HCT116 (cell line): ENCODE measurements at regions not wholly inside any gene's neighbourhood (a gene's known extent, or its start where the extent isn't known, plus 50 kb on each side); places are given as distances from the start of the nearest gene placed in this dataset.

Experiments
- ATAC-seq: fragments of 200-7000 bp; cut with Tn5 transposase; 2 replicates; pipeline ENCODE4 v1.9.1; 2020; ENCODE audit warnings: mild to moderate bottlenecking, moderate library complexity
- BruUV-seq: library from RNA; stranded (reverse); fragments of 400-500 nt; replicated peaks from 2 replicates; lab custom pipeline; 2021; lab: Mats Ljungman, UMichigan
- CTCF ChIA-PET: fragments of 300-600 bp; sonication (Branson Sonifier 250); formaldehyde crosslinking; loops from one replicate; lab custom pipeline; 2021; ENCODE audit warnings: antibody characterized with exemption; lab: Charles Lee
- POLR2A ChIA-PET: fragments of 300-600, 350-600 bp; sonication (Branson Sonifier 250); formaldehyde crosslinking; loops from one replicate; lab custom pipeline; 2021; ENCODE audit warnings: antibody characterized with exemption; lab: Charles Lee
- RAD21 ChIA-PET, 2 experiments: fragments of 300-600 bp; sonication (Branson Sonifier 250); formaldehyde crosslinking; loops; one replicate each; lab custom pipeline; 2023; ENCODE audit warnings: low total read pairs in 2 of 2; ENCODE audit not compliant: uncharacterized antibody in 2 of 2, unreplicated experiment in 2 of 2, low non-redundant PET in 1 of 2; lab: Charles Lee
- DNase-seq: peaks from one replicate; pipeline ENCODE4 v3.0.0-alpha.2; 2010; ENCODE audit warnings: low read depth, low spot score
- H2AFZ ChIP-seq: fragments of 200-600 bp; shearing (Covaris generic), sonication (generic); 2 replicates; pipeline ENCODE4 v1.6.1; 2017; ENCODE audit warnings: low read depth, mixed run types, mixed read lengths, antibody characterized with exemption, low read length; ENCODE audit not compliant: poor library complexity, severe bottlenecking
- H3K27ac ChIP-seq: 2 replicates; pipeline ENCODE4 v1.5.1; 2012; ENCODE audit warnings: low read depth, low read length
- H3K27me3 ChIP-seq: fragments of 200-600 bp; sonication (generic); 2 replicates; pipeline ENCODE4 v1.6.1; 2016; ENCODE audit warnings: mixed run types, low read length, mixed read lengths; ENCODE audit not compliant: insufficient read depth
- H3K36me3 ChIP-seq, 2 experiments: fragments of 200-500 bp in 1 of 2; fragments of 200-600 bp in 1 of 2; sonication (Bioruptor generic) in 1 of 2; sonication (generic) in 1 of 2; 2 replicates each; pipeline versions ENCODE4 v1.5.1 to v1.6.1; 2014 to 2016; ENCODE audit warnings: low read length in 2 of 2, inconsistent platforms in 1 of 2, mixed read lengths in 1 of 2, mixed run types in 1 of 2; ENCODE audit not compliant: insufficient read depth in 2 of 2, control insufficient read depth in 1 of 2
- H3K4me1 ChIP-seq, 2 experiments: fragments of 200-600 bp in 1 of 2; sonication (generic) in 1 of 2; 2 replicates each; pipeline versions ENCODE4 v1.5.1 to v1.6.1; 2012 to 2017; ENCODE audit warnings: low read length in 2 of 2, inconsistent platforms in 1 of 2, mild to moderate bottlenecking in 1 of 2, mixed read lengths in 1 of 2, mixed run types in 1 of 2, moderate library complexity in 1 of 2; ENCODE audit not compliant: insufficient read depth in 2 of 2, control insufficient read depth in 1 of 2
- H3K4me2 ChIP-seq: fragments of 200-600 bp; sonication (generic); 2 replicates; pipeline ENCODE4 v1.6.1; 2017; ENCODE audit warnings: mixed run types, low read length, mixed read lengths
- H3K4me3 ChIP-seq, 2 experiments: fragments of 200-600 bp in 1 of 2; sonication (generic) in 1 of 2; replicated peaks in 1 of 2; 2 replicates each; pipeline ENCODE4 v1.5.1; 2011 to 2016; ENCODE audit warnings: low read length in 2 of 2, control low read depth in 1 of 2, low read depth in 1 of 2, mild to moderate bottlenecking in 1 of 2, mixed read lengths in 1 of 2, mixed run types in 1 of 2
- H3K79me2 ChIP-seq: fragments of 200-600 bp; sonication (generic); 2 replicates; pipeline ENCODE4 v1.6.1; 2017; ENCODE audit warnings: mild to moderate bottlenecking, mixed run types, low read length, moderate library complexity, mixed read lengths; ENCODE audit not compliant: insufficient read depth
- H3K9ac ChIP-seq: fragments of 200-600 bp; sonication (generic); 2 replicates; pipeline ENCODE4 v1.6.1; 2016; ENCODE audit warnings: low read length, mixed read lengths
- H3K9me2 ChIP-seq: fragments of 200-600 bp; sonication (generic), shearing (Covaris generic); 2 replicates; pipeline ENCODE4 v1.6.1; 2017; ENCODE audit warnings: mixed run types, mild to moderate bottlenecking, moderate library complexity; ENCODE audit not compliant: insufficient read depth
- H3K9me3 ChIP-seq, 2 experiments: fragments of 200-500 bp in 1 of 2; fragments of 200-600 bp in 1 of 2; sonication (Bioruptor generic) in 1 of 2; sonication (generic) in 1 of 2; 2 replicates each; pipeline ENCODE4 v1.6.1; 2014 to 2017; ENCODE audit warnings: low read length in 2 of 2, mixed read lengths in 2 of 2, inconsistent platforms in 1 of 2, low read depth in 1 of 2, mild to moderate bottlenecking in 1 of 2, mixed run types in 1 of 2, moderate library complexity in 1 of 2; ENCODE audit not compliant: control insufficient read depth in 1 of 2, insufficient read depth in 1 of 2
- H4K20me1 ChIP-seq: fragments of 200-600 bp; sonication (generic), shearing (Covaris generic); 2 replicates; pipeline ENCODE4 v1.6.1; 2017; ENCODE audit warnings: mixed run types, mild to moderate bottlenecking, moderate library complexity; ENCODE audit not compliant: insufficient read depth
- ATF3 ChIP-seq: IDR thresholded peaks from 2 replicates; pipeline ENCODE4 v1.6.1; 2012
- CEBPB ChIP-seq: IDR thresholded peaks from 2 replicates; pipeline ENCODE4 v1.6.1; 2012; ENCODE audit warnings: low read depth
- CTCF ChIP-seq, 3 experiments: fragments of 200-600 bp in 1 of 3; sonication (generic) in 1 of 3; IDR thresholded peaks in 2 of 3; conservative IDR thresholded peaks in 1 of 3; 2 replicates each; pipeline ENCODE4 v1.5.1; 2012 to 2017; ENCODE audit warnings: low read depth in 2 of 3, low read length in 2 of 3, antibody characterized with exemption in 1 of 3, borderline replicate concordance in 1 of 3, control low read depth in 1 of 3, mild to moderate bottlenecking in 1 of 3, mixed read lengths in 1 of 3, mixed run types in 1 of 3, moderate library complexity in 1 of 3; ENCODE audit not compliant: insufficient read depth in 1 of 3
- EGR1 ChIP-seq: IDR thresholded peaks from 2 replicates; pipeline ENCODE4 v1.6.1; 2012; ENCODE audit warnings: low read depth
- EZH2 ChIP-seq: fragments of 200-600 bp; sonication (generic); IDR thresholded peaks from 2 replicates; pipeline ENCODE4 v1.6.1; 2017; ENCODE audit warnings: antibody characterized with exemption, mixed run types
- FOSL1 ChIP-seq: IDR thresholded peaks from 2 replicates; pipeline ENCODE4 v1.6.1; 2012; ENCODE audit warnings: low read depth
- JUND ChIP-seq: IDR thresholded peaks from 2 replicates; pipeline ENCODE4 v1.6.1; 2012
- MAX ChIP-seq: IDR thresholded peaks from 2 replicates; pipeline ENCODE4 v1.6.1; 2012
- REST ChIP-seq: IDR thresholded peaks from 2 replicates; pipeline ENCODE4 v1.6.1; 2012; ENCODE audit warnings: low read depth
- SP1 ChIP-seq: IDR thresholded peaks from 2 replicates; pipeline ENCODE4 v1.6.1; 2012; ENCODE audit warnings: low read depth
- TCF7L2 ChIP-seq: IDR thresholded peaks from 2 replicates; pipeline ENCODE4 v1.7.0; 2011; ENCODE audit warnings: borderline replicate concordance, inconsistent platforms; ENCODE audit not compliant: insufficient read depth, insufficient read length; ENCODE audit errors: extremely low read depth
- ZNF274 ChIP-seq: fragments of 200-500 bp; sonication (Bioruptor generic); IDR thresholded peaks from 2 replicates; pipeline ENCODE4 v1.6.1; 2014; ENCODE audit warnings: mild to moderate bottlenecking, low read depth, low read length, inconsistent platforms
- intact Hi-C: fragments of 100-400 bp; cut with micrococcal nuclease; formaldehyde crosslinking; loops from 2 replicates; pipeline ENCODE4 v1.10.0; 2022

GRCh38 chr1:4109628-4109940 lies 209.5 kb upstream of the C1orf174 start:
- TF ChIP-seq EZH2 = no peak
- no peak for TF ChIP-seq ZNF274
- TF ChIP-seq TCF7L2 = no peak
- Histone ChIP-seq H3K9me2 (no peaks in the 10 kb centered on the region), H3K9ac (no peak overlapping the region), H3K9me3 (no peaks in the 10 kb centered on the region), H3K4me1 (peaks cover 4 to 5% of the 10 kb centered on the region in 2 experiments; a peak in 2 of 4 replicates), H3K79me2 (no peaks in the 10 kb centered on the region), H4K20me1 (no peaks in the 10 kb centered on the region), H3K4me3 (no peak overlapping the region), H2AFZ (no peak overlapping the region), H3K27ac (no peak overlapping the region), H3K27me3 (peaks cover 27% of the 10 kb centered on the region), H3K36me3 (no peaks in the 10 kb centered on the region), H3K4me2 (no peak overlapping the region)
- ATAC-seq = no peak
- intact Hi-C loops = no loop called here
- no TSS peak for BruUV-seq
- ChIA-PET CTCF (no interaction called here), POLR2A (no interaction called here), RAD21 (no interaction called here)
- no peak for DNase-seq

GRCh38 chr1:4110888-4111287 lies 210.8 kb upstream of the C1orf174 start:
- ChIA-PET CTCF (no interaction called here), RAD21 (no interaction called here), POLR2A (no interaction called here)
- no peaks in the 10 kb centered on the region for H4K20me1 ChIP-seq
- H3K9me2 ChIP-seq = no peaks in the 10 kb centered on the region
- H3K9ac ChIP-seq = no peak overlapping the region
- H3K27ac ChIP-seq = no peak overlapping the region
- TF ChIP-seq SP1 = no peak
- no peak for TF ChIP-seq ATF3
- no peak for TF ChIP-seq TCF7L2
- TF ChIP-seq CEBPB = no peak
- no peak for TF ChIP-seq ZNF274
- no peak for TF ChIP-seq EGR1
- TF ChIP-seq REST = no peak
- no peak for TF ChIP-seq FOSL1
- TF ChIP-seq JUND = no peak
- no peak for TF ChIP-seq CTCF (IDR thresholded peaks at IDR 0.05 in 2 of 3, conservative IDR thresholded peaks at IDR 0.05 in 1 of 3; ENCODE audit: borderline replicate concordance in 1 of 3, insufficient read depth in 1 of 3, low read depth in 2 of 3, low read length in 2 of 3)
- no peak for TF ChIP-seq MAX
- H3K36me3 ChIP-seq = no peaks in the 10 kb centered on the region
- no peaks in the 10 kb centered on the region for H3K79me2 ChIP-seq
- ATAC-seq = no peak
- no peaks in the 10 kb centered on the region for H3K9me3 ChIP-seq
- no peak overlapping the region for H2AFZ ChIP-seq
- no peak for DNase-seq
- H3K4me2 ChIP-seq = no peak overlapping the region
- intact Hi-C loops = no loop called here
- H3K4me1 ChIP-seq = peaks cover 4 to 5% of the 10 kb centered on the region in 2 experiments; a peak in 2 of 4 replicates
- H3K27me3 ChIP-seq = peaks cover 27% of the 10 kb centered on the region
- BruUV-seq = no TSS peak
- H3K4me3 ChIP-seq = no peak overlapping the region
